Prostate gland (tissue), 1 donor: ENCODE measurements at regions not wholly inside any gene's neighbourhood (a gene's known extent, or its start where the extent isn't known, plus 50 kb on each side); places are given as distances from the start of the nearest gene placed in this dataset.

Experiments
- POLR2A ChIP-seq: fragments of 450-650 bp; IDR thresholded peaks from one replicate; pipeline ENCODE4 v1.6.1; 2016; ENCODE audit warnings: antibody characterized with exemption, mild to moderate bottlenecking
- POLR2AphosphoS5 ChIP-seq: sonication (generic); formaldehyde crosslinking; IDR thresholded peaks from one replicate; pipeline ENCODE4 v1.6.1; 2017; ENCODE audit warnings: antibody characterized with exemption

DNA sequence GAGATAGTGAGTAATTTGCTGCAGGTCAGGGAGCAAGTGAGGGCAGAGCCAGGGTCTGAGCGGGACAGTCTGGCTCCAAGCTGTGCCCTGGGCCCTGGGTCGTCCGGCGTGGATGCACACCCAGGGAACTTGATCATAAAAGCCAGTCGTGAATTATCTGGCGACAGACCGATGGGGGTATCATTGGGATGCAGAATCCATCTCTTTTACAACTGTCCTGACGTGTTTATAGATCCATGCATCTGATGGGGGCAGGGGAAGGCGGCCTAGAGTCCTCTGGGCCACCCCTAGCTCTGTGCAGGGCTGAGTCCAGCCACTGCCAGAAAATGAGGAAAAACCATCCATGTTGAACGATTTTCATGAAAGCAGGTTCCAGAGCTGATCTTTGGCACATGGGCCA, 332.8 kb downstream of the C16orf95 start:
- TF ChIP-seq POLR2AphosphoS5 (no peak), POLR2A (no peak)
